Transverse colon (tissue), 4 donors: ENCODE measurements at regions not wholly inside any gene's neighbourhood (a gene's known extent, or its start where the extent isn't known, plus 50 kb on each side); places are given as distances from the start of the nearest gene placed in this dataset.

ENCODE experiments used
- DNase-seq: peaks from one replicate; pipeline ENCODE4 v3.0.0-alpha.2; 2019
- H3K27ac ChIP-seq, 4 donors: fragments of 200-600 bp; sonication (generic); 2 replicates each; pipeline ENCODE4 v1.5.1; 2016 to 2018; ENCODE audit warnings: inconsistent platforms in 4 of 4
- H3K27me3 ChIP-seq: fragments of 200-600 bp; sonication (generic); 2 replicates; pipeline ENCODE4 v1.5.1; 2017; ENCODE audit warnings: inconsistent platforms
- H3K36me3 ChIP-seq, 4 donors: fragments of 200-600 bp; sonication (generic); 2 replicates each; pipeline ENCODE4 v1.5.1; 2017 to 2019; ENCODE audit warnings: inconsistent platforms in 4 of 4
- H3K4me1 ChIP-seq, 4 donors: fragments of 200-600 bp; sonication (generic); 2 replicates each; pipeline ENCODE4 v1.5.1; 2017 to 2020; ENCODE audit warnings: inconsistent platforms in 4 of 4
- H3K4me3 ChIP-seq, 4 donors: fragments of 200-600 bp; sonication (generic); 1 replicate in 1 of 4; 2 replicates in 3 of 4; pipeline versions ENCODE4 v1.5.1 to v1.6.1; 2017 to 2019; ENCODE audit warnings: inconsistent platforms in 4 of 4
- H3K9me3 ChIP-seq, 2 donors: fragments of 200-600 bp; sonication (generic); 2 replicates each; pipeline ENCODE4 v1.5.1; 2017 to 2019; ENCODE audit warnings: inconsistent platforms in 2 of 2
- EP300 ChIP-seq: sonication (generic); formaldehyde crosslinking; IDR thresholded peaks from one replicate; pipeline ENCODE4 v1.6.1; 2017; ENCODE audit warnings: antibody characterized with exemption, low read depth
- POLR2A ChIP-seq: fragments of 450-650 bp; IDR thresholded peaks from one replicate; pipeline ENCODE4 v1.6.1; 2016; ENCODE audit warnings: antibody characterized with exemption, mild to moderate bottlenecking, moderate library complexity
- POLR2AphosphoS5 ChIP-seq, 3 donors: sonication (generic); formaldehyde crosslinking; IDR thresholded peaks; one replicate each; pipeline ENCODE4 v1.6.1; 2016; ENCODE audit warnings: antibody characterized with exemption in 3 of 3
- WGBS, 2 donors: methylation state at CpG; one replicate each; pipeline ENCODE4 v1.1.5; 2018; ENCODE audit warnings: low coverage in 1 of 2; 5-methylcytosine and 5-hydroxymethylcytosine counted together
- in situ Hi-C, 4 donors: fragments of 200-750 bp; cut with MboI; loops; one replicate each; pipeline versions ENCODE4 v1.15.0 to v1.15.1; 2017; ENCODE audit warnings: low sequenced_read_pairs in 3 of 4, low pct_ligation_motif_present in 1 of 4, low pct_unique_long_range_greater_than_20kb in 1 of 4
- intact Hi-C: fragments of 100-400 bp; cut with DNase I; formaldehyde crosslinking; loops from one replicate; pipeline ENCODE4 v1.15.1; 2023; ENCODE audit warnings: low total_unique reads
- TF ChIP-seq, protein P1 (sequence below), 5 experiments: fragments of 200-600 bp in 3 of 5; fragments of 450-650 bp in 2 of 5; sonication (generic) in 3 of 5; IDR thresholded peaks; 1 replicate in 2 of 5; 2 replicates in 3 of 5; pipeline ENCODE4 v1.5.1; 2016 to 2017; ENCODE audit warnings: antibody characterized with exemption in 5 of 5, inconsistent platforms in 3 of 5, mild to moderate bottlenecking in 2 of 5, moderate library complexity in 1 of 5

DNA sequence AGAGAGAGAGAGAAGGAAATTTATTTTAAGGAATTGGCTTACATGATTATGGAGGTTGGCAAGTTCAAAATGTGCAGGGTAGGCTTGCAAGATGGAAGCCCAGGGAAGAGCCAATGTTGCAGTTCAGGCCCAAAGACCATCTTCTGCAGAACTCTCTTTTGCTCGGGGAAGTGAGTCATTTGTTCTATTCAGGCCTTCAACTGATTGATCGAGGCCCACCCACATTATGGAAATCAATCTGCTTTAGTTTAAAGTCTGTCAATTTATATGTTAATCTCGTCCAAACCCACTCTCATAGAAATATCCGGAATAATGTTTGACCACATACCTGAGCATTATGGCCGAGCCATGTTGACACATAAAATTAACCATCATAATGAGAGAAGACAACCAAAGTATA is 113.3 kb upstream of the CXCL12 start:
- in situ Hi-C loops = no loop called here
- Histone ChIP-seq H3K4me1 (no peaks in the 10 kb centered on the region), H3K9me3 (no peaks in the 10 kb centered on the region), H3K27me3 (no peaks in the 10 kb centered on the region), H3K36me3 (no peaks in the 10 kb centered on the region), H3K4me3 (no peak overlapping the region), H3K27ac (no peak overlapping the region)
- WGBS, 2 donors = 68 to 83% methylated on average over 5 of the region's 5 CpGs
- DNase-seq = no peak
- TF ChIP-seq, protein P1, sequence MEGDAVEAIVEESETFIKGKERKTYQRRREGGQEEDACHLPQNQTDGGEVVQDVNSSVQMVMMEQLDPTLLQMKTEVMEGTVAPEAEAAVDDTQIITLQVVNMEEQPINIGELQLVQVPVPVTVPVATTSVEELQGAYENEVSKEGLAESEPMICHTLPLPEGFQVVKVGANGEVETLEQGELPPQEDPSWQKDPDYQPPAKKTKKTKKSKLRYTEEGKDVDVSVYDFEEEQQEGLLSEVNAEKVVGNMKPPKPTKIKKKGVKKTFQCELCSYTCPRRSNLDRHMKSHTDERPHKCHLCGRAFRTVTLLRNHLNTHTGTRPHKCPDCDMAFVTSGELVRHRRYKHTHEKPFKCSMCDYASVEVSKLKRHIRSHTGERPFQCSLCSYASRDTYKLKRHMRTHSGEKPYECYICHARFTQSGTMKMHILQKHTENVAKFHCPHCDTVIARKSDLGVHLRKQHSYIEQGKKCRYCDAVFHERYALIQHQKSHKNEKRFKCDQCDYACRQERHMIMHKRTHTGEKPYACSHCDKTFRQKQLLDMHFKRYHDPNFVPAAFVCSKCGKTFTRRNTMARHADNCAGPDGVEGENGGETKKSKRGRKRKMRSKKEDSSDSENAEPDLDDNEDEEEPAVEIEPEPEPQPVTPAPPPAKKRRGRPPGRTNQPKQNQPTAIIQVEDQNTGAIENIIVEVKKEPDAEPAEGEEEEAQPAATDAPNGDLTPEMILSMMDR (IDR thresholded peaks at IDR 0.05) = no peak
- no peak for TF ChIP-seq POLR2AphosphoS5 (IDR thresholded peaks at IDR 0.05)
- TF ChIP-seq EP300 = no peak
- no peak for TF ChIP-seq POLR2A
- intact Hi-C loops = no loop called here

DNA sequence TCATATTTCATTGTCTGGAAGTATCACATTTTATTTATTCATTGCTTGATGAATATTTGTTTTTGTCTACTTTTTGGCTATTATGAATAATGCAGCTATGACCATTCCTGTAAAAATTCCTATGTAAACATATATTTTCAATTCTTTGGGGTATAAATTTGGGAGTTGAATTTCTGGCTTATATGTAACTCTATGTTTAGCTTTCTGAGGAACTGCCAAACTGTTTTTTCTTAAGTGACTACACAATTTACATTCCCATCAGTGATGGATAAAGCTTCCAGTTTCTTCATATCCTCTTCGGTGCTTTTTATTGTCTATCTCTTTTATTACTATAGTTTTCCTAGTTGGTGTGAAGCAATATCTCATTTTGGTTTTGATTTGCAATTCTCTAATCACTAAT is 115.6 kb upstream of the CXCL12 start:
- 18 to 42% methylated on average over 1 of the region's 1 CpG for WGBS, 2 donors
- no peak for TF ChIP-seq EP300
- Histone ChIP-seq H3K4me3 (no peak overlapping the region), H3K27ac (no peak overlapping the region), H3K27me3 (no peaks in the 10 kb centered on the region), H3K36me3 (no peaks in the 10 kb centered on the region), H3K4me1 (no peaks in the 10 kb centered on the region), H3K9me3 (no peaks in the 10 kb centered on the region)
- in situ Hi-C loops (no loop called here), intact Hi-C loops (no loop called here)
- no peak for DNase-seq

DNA sequence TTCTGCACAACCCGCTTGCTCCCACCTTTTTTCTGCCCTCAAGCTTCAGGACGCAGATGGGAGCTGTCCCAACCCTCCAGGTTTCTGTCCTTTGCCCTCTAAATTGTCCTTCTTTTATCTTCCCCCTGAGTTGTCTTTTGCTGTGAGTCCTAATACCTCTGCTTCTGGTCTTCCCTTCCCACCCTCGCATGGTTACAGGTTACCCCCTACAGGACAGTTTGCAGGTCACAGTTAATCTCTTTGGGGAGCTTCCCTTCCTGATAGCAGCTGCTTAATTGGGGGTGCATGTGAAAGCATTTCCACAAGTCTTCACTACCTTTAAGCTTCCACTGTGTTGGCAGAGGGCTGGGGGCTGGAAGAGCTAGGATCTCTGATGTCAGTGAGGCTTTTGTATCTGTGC is 121.5 kb upstream of the CXCL12 start:
- in situ Hi-C loops = no loop called here
- Histone ChIP-seq H3K4me1 (no peaks in the 10 kb centered on the region), H3K9me3 (no peaks in the 10 kb centered on the region), H3K27ac (no peak overlapping the region), H3K27me3 (no peaks in the 10 kb centered on the region), H3K4me3 (no peak overlapping the region), H3K36me3 (no peaks in the 10 kb centered on the region)
- no peak for TF ChIP-seq POLR2AphosphoS5 (IDR thresholded peaks at IDR 0.05)
- no peak for TF ChIP-seq POLR2A
- TF ChIP-seq, protein P1 (IDR thresholded peaks at IDR 0.05) = no peak
- TF ChIP-seq EP300 = no peak
- no peak for DNase-seq
- 56 to 74% methylated on average over 1 to 3 of the region's 3 CpGs for WGBS, 2 donors
- intact Hi-C loops = no loop called here

DNA sequence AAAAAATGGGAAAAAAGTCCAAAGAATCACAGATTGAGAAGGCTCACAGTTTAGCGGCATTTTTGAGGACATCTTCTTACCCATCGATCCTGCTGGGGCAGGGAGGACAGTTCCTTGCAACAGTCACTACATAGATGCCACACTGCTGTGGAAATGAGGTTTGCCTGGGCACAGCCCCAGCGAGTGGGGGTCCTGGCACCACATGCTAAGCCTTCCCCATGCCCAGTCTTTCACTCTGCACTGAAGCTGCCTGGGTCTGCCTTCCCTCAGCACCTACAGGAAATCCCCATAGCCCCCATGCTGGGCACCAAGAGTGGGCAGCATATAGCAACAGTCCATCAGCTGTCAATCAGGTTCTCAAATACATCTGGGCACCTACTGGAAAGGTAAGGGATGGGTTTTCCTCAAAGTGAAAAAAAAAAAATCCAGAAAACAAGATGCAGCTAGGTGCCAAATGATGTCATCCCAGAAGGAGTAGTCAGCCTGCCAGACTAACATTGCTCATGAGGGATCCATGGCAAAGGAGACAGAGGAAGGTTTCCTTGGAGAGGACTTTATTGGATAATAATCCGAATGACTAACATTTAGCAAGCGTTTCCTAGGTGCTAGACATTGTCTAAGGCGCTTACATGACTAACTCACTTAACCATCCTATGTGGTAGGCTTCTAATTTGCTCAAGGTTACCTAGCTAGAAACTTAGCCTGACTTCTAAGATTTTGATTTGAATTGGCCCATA is 125.7 kb upstream of the CXCL12 start:
- no peaks in the 10 kb centered on the region for H3K36me3 ChIP-seq
- 77 to 83% methylated on average over 5 to 6 of the region's 6 CpGs for WGBS, 2 donors

More for the DNA sequence above, 125.7 kb upstream of the CXCL12 start:
- peaks cover 0 to 6% (median 0%) of the 10 kb centered on the region in 4 donors for H3K4me1 ChIP-seq
- H3K27ac ChIP-seq = no peak overlapping the region
- intact Hi-C loops = no loop called here
- no peaks in the 10 kb centered on the region for H3K9me3 ChIP-seq
- H3K27me3 ChIP-seq = no peaks in the 10 kb centered on the region
- TF ChIP-seq EP300 = no peak
- TF ChIP-seq, protein P1 (IDR thresholded peaks at IDR 0.05) = no peak
- TF ChIP-seq POLR2AphosphoS5 (IDR thresholded peaks at IDR 0.05) = no peak
- no peak for TF ChIP-seq POLR2A
- in situ Hi-C loops = no loop called here
- no peak overlapping the region for H3K4me3 ChIP-seq
- DNase-seq = no peak
